ENCODE measurements at regions not wholly inside any gene's neighbourhood (a gene's known extent, or its start where the extent isn't known, plus 50 kb on each side); places are given as distances from the start of the nearest gene placed in this dataset.

DNA sequence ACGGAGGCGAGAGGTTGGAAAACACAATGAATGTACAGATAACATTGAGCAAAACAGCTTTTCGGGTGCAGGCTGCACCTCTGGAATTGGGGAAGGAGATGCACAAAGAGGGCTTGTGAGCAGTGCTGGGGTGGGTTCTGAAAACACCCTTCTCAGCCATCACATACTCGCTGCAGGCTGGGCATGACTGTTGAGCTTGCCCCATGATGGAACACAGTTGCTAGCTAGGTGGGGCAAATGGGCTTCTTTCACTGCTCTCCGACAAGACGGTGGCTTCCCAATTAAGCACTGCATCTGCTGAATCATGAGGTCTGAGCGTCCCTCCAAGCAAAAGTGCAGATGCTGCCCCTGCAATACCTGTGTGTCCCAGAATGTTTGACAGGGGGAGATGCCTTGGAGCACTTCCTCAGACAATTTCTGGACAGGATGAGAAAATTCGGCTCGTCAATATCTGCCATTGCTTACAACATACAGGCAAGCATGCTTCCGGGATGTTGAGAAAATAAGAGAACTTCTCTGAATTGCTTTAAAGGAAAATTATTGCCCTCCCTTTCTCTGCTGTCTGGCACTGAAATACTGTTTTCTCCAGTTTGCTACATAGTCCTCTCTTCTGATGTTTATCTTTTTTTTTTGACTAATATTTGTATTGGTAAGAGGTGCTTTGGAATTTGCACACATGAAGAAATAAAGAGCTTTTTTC, 77.3 kb upstream of the SH3BP4 start:
- H3K9me3 ChIP-seq = no peaks in the 10 kb centered on the region
- no peak for TF ChIP-seq POLR2A (IDR thresholded peaks at IDR 0.05)
- TF ChIP-seq, protein P1, sequence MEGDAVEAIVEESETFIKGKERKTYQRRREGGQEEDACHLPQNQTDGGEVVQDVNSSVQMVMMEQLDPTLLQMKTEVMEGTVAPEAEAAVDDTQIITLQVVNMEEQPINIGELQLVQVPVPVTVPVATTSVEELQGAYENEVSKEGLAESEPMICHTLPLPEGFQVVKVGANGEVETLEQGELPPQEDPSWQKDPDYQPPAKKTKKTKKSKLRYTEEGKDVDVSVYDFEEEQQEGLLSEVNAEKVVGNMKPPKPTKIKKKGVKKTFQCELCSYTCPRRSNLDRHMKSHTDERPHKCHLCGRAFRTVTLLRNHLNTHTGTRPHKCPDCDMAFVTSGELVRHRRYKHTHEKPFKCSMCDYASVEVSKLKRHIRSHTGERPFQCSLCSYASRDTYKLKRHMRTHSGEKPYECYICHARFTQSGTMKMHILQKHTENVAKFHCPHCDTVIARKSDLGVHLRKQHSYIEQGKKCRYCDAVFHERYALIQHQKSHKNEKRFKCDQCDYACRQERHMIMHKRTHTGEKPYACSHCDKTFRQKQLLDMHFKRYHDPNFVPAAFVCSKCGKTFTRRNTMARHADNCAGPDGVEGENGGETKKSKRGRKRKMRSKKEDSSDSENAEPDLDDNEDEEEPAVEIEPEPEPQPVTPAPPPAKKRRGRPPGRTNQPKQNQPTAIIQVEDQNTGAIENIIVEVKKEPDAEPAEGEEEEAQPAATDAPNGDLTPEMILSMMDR (IDR thresholded peaks at IDR 0.05 in 4 of 5, conservative IDR thresholded peaks at IDR 0.05 in 1 of 5) = no peak
- intact Hi-C loops (cut with DNase I; ENCODE audit: low total_unique reads) (loop anchor here (10.0 kb wide), 1 partner anchor 230 kb away; no protein-coding TSS in a partner anchor), in situ Hi-C loops (cut with MboI; ENCODE audit: low sequenced_read_pairs in 4 of 4) (loop anchor here in 1 of 4 donors (25.0 kb wide), 1 partner anchor 312 kb away; no protein-coding TSS in a partner anchor)
- no peaks in the 10 kb centered on the region for H3K4me1 ChIP-seq
- ATAC-seq (no peak), DNase-seq (no peak)
- no peak overlapping the region for H3K27ac ChIP-seq
- no peaks in the 10 kb centered on the region for H3K36me3 ChIP-seq
- H3K4me3 ChIP-seq = no peak overlapping the region
- no peaks in the 10 kb centered on the region for H3K27me3 ChIP-seq

DNA sequence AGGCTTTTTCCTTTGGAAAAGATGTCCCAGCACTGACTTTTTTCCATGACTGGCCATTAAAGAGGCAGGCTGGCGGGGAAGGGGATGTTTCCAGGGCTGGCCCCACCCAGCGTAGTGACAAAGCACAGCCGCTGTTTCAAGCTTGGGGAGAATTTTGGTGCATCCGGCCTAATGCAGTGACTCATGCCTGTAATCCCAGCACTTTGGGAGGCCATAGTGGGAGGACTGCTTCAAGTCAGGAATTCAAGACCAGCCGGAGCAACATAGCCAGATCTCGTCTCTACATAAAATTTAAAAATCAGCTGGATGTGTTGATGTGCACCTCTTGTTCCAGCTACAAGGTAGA, 78.0 kb upstream of the SH3BP4 start:
- in situ Hi-C loops (cut with MboI; ENCODE audit: low sequenced_read_pairs in 4 of 4) = no loop called here

DNA sequence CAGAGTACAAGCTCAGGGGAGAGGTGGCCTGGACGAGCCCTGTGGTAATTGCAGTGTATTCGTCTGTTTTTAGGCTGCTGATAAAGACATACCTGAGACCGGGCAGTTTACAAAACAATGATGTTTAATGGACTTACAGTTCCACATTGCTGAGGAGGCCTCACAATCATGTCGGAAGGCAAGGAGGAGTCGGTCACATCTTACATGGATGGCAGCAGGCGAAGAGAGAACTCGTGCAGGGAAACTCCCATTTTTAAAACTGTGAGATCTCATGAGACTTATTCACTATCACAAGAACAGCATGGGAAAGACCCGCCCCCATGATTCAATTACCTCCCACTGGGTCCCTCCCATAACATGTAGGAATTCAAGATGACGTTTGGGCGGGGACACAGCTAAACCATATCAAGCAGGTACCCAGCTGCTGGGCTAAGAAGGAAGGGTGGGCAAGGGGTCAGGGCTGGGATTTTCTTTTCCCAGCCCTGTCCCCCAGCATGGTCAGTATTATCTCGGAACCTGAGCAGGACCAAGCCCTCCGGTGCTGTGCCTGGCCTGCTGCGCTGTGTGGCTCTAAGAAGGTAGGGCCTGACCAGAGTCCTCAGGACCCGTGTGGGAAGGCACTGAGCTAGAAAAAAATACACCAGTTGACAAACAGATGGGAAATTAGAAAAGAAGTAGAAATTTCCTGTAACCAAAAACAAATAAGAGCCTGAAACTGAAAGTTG, 78.6 kb upstream of the SH3BP4 start:
- H3K27ac ChIP-seq = peak overlapping the region in 1 of 4 donors; percentile 51
- TF ChIP-seq, protein P1 (IDR thresholded peaks at IDR 0.05 in 4 of 5, conservative IDR thresholded peaks at IDR 0.05 in 1 of 5) = no peak
- no peak for TF ChIP-seq POLR2A (IDR thresholded peaks at IDR 0.05)
- intact Hi-C loops (cut with DNase I; ENCODE audit: low total_unique reads) = loop anchor here (10.0 kb wide), 1 partner anchor 232 kb away; no protein-coding TSS in a partner anchor

More for the DNA sequence above, 78.0 kb upstream of the SH3BP4 start:
- Histone ChIP-seq H3K4me1 (no peaks in the 10 kb centered on the region), H3K4me3 (no peak overlapping the region), H3K9me3 (no peaks in the 10 kb centered on the region), H3K27me3 (no peaks in the 10 kb centered on the region), H3K27ac (peak overlapping the region in 1 of 4 donors; percentile 51), H3K36me3 (no peaks in the 10 kb centered on the region)
- TF ChIP-seq, protein P1 (IDR thresholded peaks at IDR 0.05 in 4 of 5, conservative IDR thresholded peaks at IDR 0.05 in 1 of 5) = no peak
- no peak for DNase-seq
- intact Hi-C loops (cut with DNase I; ENCODE audit: low total_unique reads) = loop anchor here (10.0 kb wide), 1 partner anchor 231 kb away; no protein-coding TSS in a partner anchor
- peak in 1 of 2 donors; percentile 65 for ATAC-seq

DNA sequence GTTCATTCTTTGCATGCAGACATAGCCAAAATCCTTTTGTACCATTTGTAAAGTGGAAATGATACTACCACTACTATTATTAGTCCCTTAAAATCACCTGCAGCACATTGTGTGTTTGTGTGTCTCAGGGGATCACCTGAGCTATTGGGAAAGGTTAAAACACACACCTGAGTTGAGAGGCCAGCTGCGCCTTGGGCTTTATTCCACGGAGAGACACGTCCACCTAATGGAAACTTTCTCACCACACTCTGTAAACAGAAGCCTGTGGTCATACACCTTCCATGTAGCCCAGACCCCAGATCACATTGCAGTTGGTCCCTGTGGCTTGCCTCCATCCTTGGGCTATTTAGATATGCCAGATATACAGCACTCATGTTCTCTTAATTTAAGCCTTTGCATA, 81.8 kb upstream of the SH3BP4 start:
- no peaks in the 10 kb centered on the region for H3K9me3 ChIP-seq
- intact Hi-C loops (cut with DNase I; ENCODE audit: low total_unique reads) = loop anchor here (10.0 kb wide), 1 partner anchor 235 kb away; no protein-coding TSS in a partner anchor
- in situ Hi-C loops (cut with MboI; ENCODE audit: low sequenced_read_pairs in 4 of 4) = no loop called here
- H3K4me3 ChIP-seq = no peak overlapping the region
- no peaks in the 10 kb centered on the region for H3K4me1 ChIP-seq
- TF ChIP-seq, protein P1 (IDR thresholded peaks at IDR 0.05 in 4 of 5, conservative IDR thresholded peaks at IDR 0.05 in 1 of 5) = no peak
- TF ChIP-seq POLR2A (IDR thresholded peaks at IDR 0.05) = no peak
- H3K27ac ChIP-seq = no peak overlapping the region
- H3K27me3 ChIP-seq = no peaks in the 10 kb centered on the region
- ATAC-seq (no peak), DNase-seq (no peak)
- no peaks in the 10 kb centered on the region for H3K36me3 ChIP-seq

More for the DNA sequence above, 78.6 kb upstream of the SH3BP4 start:
- DNase-seq (no peak), ATAC-seq (no peak)
- in situ Hi-C loops (cut with MboI; ENCODE audit: low sequenced_read_pairs in 4 of 4) = no loop called here
- Histone ChIP-seq H3K9me3 (no peaks in the 10 kb centered on the region), H3K4me1 (no peaks in the 10 kb centered on the region), H3K36me3 (no peaks in the 10 kb centered on the region), H3K4me3 (no peak overlapping the region), H3K27me3 (no peaks in the 10 kb centered on the region)
